Left lung (tissue), 4 donors: ENCODE measurements at regions not wholly inside any gene's neighbourhood (a gene's known extent, or its start where the extent isn't known, plus 50 kb on each side); places are given as distances from the start of the nearest gene placed in this dataset.

ENCODE experiments used
- ATAC-seq: fragments of 200-7000 bp; cut with Tn5 transposase; one replicate; pipeline ENCODE4 v1.9.1; 2020; ENCODE audit warnings: moderate library complexity
- DNase-seq, 4 donors: peaks; one replicate each; pipeline ENCODE4 v3.0.0-alpha.2; 2013 to 2020
- H3K27ac ChIP-seq, 2 donors: fragments of 200-600 bp; sonication (generic) in 1 of 2; one replicate each; pipeline versions ENCODE4 v1.5.0 to v1.8.0; 2020 to 2021
- H3K27me3 ChIP-seq, 2 donors: fragments of 200-600 bp; sonication (generic) in 1 of 2; one replicate each; pipeline versions ENCODE4 v1.5.0 to v1.8.0; 2020 to 2021
- H3K36me3 ChIP-seq, 2 donors: fragments of 200-600 bp; sonication (generic) in 1 of 2; one replicate each; pipeline versions ENCODE4 v1.5.0 to v1.8.0; 2020 to 2021
- H3K4me1 ChIP-seq, 2 donors: fragments of 200-600 bp; one replicate each; pipeline ENCODE4 v1.8.0; 2021
- H3K4me3 ChIP-seq, 2 donors: fragments of 200-600 bp; sonication (generic) in 1 of 2; one replicate each; pipeline versions ENCODE4 v1.5.0 to v1.8.0; 2020 to 2021; ENCODE audit warnings: mild to moderate bottlenecking in 1 of 2
- H3K9me3 ChIP-seq, 2 donors: fragments of 200-600 bp; sonication (generic) in 1 of 2; one replicate each; pipeline versions ENCODE4 v1.5.0 to v1.8.0; 2020 to 2021
- CTCF ChIP-seq, 2 donors: fragments of 200-600 bp; sonication (generic) in 1 of 2; IDR thresholded peaks; one replicate each; pipeline versions ENCODE4 v1.5.0 to v1.8.0; 2021; ENCODE audit warnings: antibody characterized with exemption in 2 of 2
- intact Hi-C, 2 donors: fragments of 100-400 bp; cut with DNase I; formaldehyde crosslinking; loops; one replicate each; pipeline versions ENCODE4 v1.11.2 to v1.14.2; 2022
- donor health status: DM: no; HTN: yes; CAD: no.
- donor health status: DM: no; HTN: no; CAD: no.

GRCh38 chr12:91622981-91623380 lies 440.4 kb upstream of the DCN start:
- Histone ChIP-seq H3K4me1 (no peaks in the 10 kb centered on the region), H3K4me3 (no peak overlapping the region), H3K36me3 (no peaks in the 10 kb centered on the region), H3K9me3 (peaks cover 0 to 8% of the 10 kb centered on the region in 2 donors), H3K27ac (no peak overlapping the region), H3K27me3 (no peaks in the 10 kb centered on the region)
- ATAC-seq, result no peak
- no peak for TF ChIP-seq CTCF (IDR thresholded peaks at IDR 0.05)
- DNase-seq, result no peak
- intact Hi-C loops, result no loop called here

- no peak overlapping the region for H3K4me3 ChIP-seq
- H3K9me3 ChIP-seq, result peaks cover 0 to 8% of the 10 kb centered on the region in 2 donors
- no peaks in the 10 kb centered on the region for H3K36me3 ChIP-seq
- intact Hi-C loops, result no loop called here
- H3K4me1 ChIP-seq, result no peaks in the 10 kb centered on the region
- no peaks in the 10 kb centered on the region for H3K27me3 ChIP-seq
- ATAC-seq, result no peak
- H3K27ac ChIP-seq, result no peak overlapping the region
- TF ChIP-seq CTCF (IDR thresholded peaks at IDR 0.05), result no peak
- no peak for DNase-seq
Measured at GRCh38 chr12:91622037-91622436, 439.4 kb upstream of the DCN start.

- no peak overlapping the region for H3K4me3 ChIP-seq
- no peak for ATAC-seq
- intact Hi-C loops, result no loop called here
- no peaks in the 10 kb centered on the region for H3K4me1 ChIP-seq
- H3K27ac ChIP-seq, result no peak overlapping the region
- H3K36me3 ChIP-seq, result no peaks in the 10 kb centered on the region
- no peaks in the 10 kb centered on the region for H3K27me3 ChIP-seq
- H3K9me3 ChIP-seq, result peaks cover 0 to 6% of the 10 kb centered on the region in 2 donors
- no peak for TF ChIP-seq CTCF (IDR thresholded peaks at IDR 0.05)
- DNase-seq, result peak in 2 of 4 donors; percentile 65 to 78
Measured at GRCh38 chr12:91620992-91621391, 438.4 kb upstream of the DCN start.

- no peaks in the 10 kb centered on the region for H3K4me1 ChIP-seq
- no peak overlapping the region for H3K27ac ChIP-seq
- intact Hi-C loops, result no loop called here
Measured at GRCh38 chr12:91620422-91620821, 437.8 kb upstream of the DCN start.

GRCh38 chr12:91618281-91618680 lies 435.7 kb upstream of the DCN start:
- intact Hi-C loops, result no loop called here
- H3K27me3 ChIP-seq, result no peaks in the 10 kb centered on the region
- H3K36me3 ChIP-seq, result no peaks in the 10 kb centered on the region
- no peak for DNase-seq
- no peaks in the 10 kb centered on the region for H3K9me3 ChIP-seq
- H3K4me1 ChIP-seq, result no peaks in the 10 kb centered on the region
- H3K4me3 ChIP-seq, result no peak overlapping the region
- no peak overlapping the region for H3K27ac ChIP-seq
- ATAC-seq, result peak; percentile 64
- no peak for TF ChIP-seq CTCF (IDR thresholded peaks at IDR 0.05)

More at GRCh38 chr12:91620422-91620821, 437.8 kb upstream of the DCN start:
- H3K9me3 ChIP-seq, result peaks cover 0 to 2% of the 10 kb centered on the region in 2 donors
- no peaks in the 10 kb centered on the region for H3K27me3 ChIP-seq
- no peaks in the 10 kb centered on the region for H3K36me3 ChIP-seq
- H3K4me3 ChIP-seq, result no peak overlapping the region
- DNase-seq, result no peak
- ATAC-seq, result no peak
- no peak for TF ChIP-seq CTCF (IDR thresholded peaks at IDR 0.05)
